Glutamatergic neuron (in vitro differentiated cells): ENCODE measurements at regions not wholly inside any gene's neighbourhood (a gene's known extent, or its start where the extent isn't known, plus 50 kb on each side); places are given as distances from the start of the nearest gene placed in this dataset.

ENCODE experiments used
- DNase-seq: peaks from one replicate; pipeline ENCODE4 v3.0.0; 2022
- H3K27ac Mint-ChIP-seq: one replicate; pipeline ENCODE4 v1.8.0; 2020; ENCODE audit warnings: mild to moderate bottlenecking, mixed read lengths, inconsistent platforms; ENCODE audit not compliant: unreplicated experiment
- H3K27me3 Mint-ChIP-seq: one replicate; pipeline ENCODE4 v1.8.0; 2020; ENCODE audit warnings: mild to moderate bottlenecking, moderate library complexity, mixed read lengths, inconsistent platforms; ENCODE audit not compliant: unreplicated experiment
- H3K36me3 Mint-ChIP-seq: one replicate; pipeline ENCODE4 v1.8.0; 2020; ENCODE audit warnings: mild to moderate bottlenecking, mixed read lengths, inconsistent platforms; ENCODE audit not compliant: unreplicated experiment
- H3K4me1 Mint-ChIP-seq: one replicate; pipeline ENCODE4 v1.8.0; 2020; ENCODE audit warnings: mild to moderate bottlenecking, low read depth, mixed read lengths, inconsistent platforms; ENCODE audit not compliant: unreplicated experiment
- H3K4me3 Mint-ChIP-seq: one replicate; pipeline ENCODE4 v1.8.0; 2020; ENCODE audit warnings: mild to moderate bottlenecking, mixed read lengths, inconsistent platforms; ENCODE audit not compliant: unreplicated experiment
- H3K9me3 Mint-ChIP-seq: one replicate; pipeline ENCODE4 v1.8.0; 2020; ENCODE audit warnings: mild to moderate bottlenecking, moderate library complexity, mixed read lengths, inconsistent platforms; ENCODE audit not compliant: unreplicated experiment
- TF ChIP-seq, protein P1 (sequence below): fragments of 200-600 bp; sonication (generic); IDR thresholded peaks from one replicate; pipeline ENCODE4 v1.5.0; 2021; ENCODE audit not compliant: partially characterized antibody, unreplicated experiment

DNA sequence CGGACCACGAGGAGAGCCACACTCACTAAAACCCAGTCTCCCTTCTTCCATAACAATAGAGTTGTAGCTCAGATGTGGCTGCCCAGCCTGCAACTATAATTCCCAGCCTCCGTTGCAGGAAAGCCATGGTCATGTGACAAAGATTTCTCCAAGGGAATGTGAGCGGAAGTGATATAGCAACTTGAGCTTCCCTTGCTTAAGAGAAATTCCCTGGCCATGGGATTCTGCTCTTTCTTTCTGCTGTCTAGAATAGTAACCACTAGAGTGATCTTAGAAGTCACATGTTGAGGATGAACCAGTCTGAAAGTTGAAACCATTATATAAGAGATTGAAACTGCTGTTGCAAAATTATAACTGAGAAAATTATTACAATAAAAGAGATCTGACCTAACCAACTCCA is 86.4 kb upstream of the MED14 start:
- Mint-ChIP-seq H3K27ac (no peak overlapping the region), H3K36me3 (no peaks in the 10 kb centered on the region), H3K27me3 (peaks cover 2% of the 10 kb centered on the region), H3K4me1 (no peaks in the 10 kb centered on the region), H3K9me3 (peaks cover 1% of the 10 kb centered on the region), H3K4me3 (no peak overlapping the region)
- TF ChIP-seq, protein P1, sequence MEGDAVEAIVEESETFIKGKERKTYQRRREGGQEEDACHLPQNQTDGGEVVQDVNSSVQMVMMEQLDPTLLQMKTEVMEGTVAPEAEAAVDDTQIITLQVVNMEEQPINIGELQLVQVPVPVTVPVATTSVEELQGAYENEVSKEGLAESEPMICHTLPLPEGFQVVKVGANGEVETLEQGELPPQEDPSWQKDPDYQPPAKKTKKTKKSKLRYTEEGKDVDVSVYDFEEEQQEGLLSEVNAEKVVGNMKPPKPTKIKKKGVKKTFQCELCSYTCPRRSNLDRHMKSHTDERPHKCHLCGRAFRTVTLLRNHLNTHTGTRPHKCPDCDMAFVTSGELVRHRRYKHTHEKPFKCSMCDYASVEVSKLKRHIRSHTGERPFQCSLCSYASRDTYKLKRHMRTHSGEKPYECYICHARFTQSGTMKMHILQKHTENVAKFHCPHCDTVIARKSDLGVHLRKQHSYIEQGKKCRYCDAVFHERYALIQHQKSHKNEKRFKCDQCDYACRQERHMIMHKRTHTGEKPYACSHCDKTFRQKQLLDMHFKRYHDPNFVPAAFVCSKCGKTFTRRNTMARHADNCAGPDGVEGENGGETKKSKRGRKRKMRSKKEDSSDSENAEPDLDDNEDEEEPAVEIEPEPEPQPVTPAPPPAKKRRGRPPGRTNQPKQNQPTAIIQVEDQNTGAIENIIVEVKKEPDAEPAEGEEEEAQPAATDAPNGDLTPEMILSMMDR: no peak
- no peak for DNase-seq

DNA sequence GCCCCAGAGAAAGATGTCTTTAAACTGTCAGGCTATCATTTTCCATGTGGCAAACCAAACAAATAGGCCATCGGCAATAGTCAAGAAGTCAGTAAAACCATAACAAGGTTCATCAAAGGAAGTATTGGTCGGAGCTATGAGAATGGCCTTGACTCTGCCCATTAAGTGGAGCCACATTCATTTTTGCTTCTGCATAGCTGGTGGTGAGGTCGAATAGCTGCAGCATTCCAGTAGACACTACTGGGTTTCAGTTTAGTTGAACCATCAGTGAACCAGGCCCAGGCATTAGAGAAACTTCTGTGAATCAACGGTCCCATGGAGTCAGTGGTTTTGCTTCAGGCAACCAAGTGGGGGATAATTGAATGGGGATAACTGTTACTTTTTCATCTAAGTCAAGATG is 92.0 kb upstream of the MED14 start:
- H3K4me3 Mint-ChIP-seq: no peak overlapping the region
- peaks cover 3% of the 10 kb centered on the region for H3K9me3 Mint-ChIP-seq
- TF ChIP-seq, protein P1: no peak
- no peaks in the 10 kb centered on the region for H3K4me1 Mint-ChIP-seq
- H3K27me3 Mint-ChIP-seq: peaks cover 2% of the 10 kb centered on the region
- DNase-seq: no peak
- no peak overlapping the region for H3K27ac Mint-ChIP-seq
- H3K36me3 Mint-ChIP-seq: no peaks in the 10 kb centered on the region

DNA sequence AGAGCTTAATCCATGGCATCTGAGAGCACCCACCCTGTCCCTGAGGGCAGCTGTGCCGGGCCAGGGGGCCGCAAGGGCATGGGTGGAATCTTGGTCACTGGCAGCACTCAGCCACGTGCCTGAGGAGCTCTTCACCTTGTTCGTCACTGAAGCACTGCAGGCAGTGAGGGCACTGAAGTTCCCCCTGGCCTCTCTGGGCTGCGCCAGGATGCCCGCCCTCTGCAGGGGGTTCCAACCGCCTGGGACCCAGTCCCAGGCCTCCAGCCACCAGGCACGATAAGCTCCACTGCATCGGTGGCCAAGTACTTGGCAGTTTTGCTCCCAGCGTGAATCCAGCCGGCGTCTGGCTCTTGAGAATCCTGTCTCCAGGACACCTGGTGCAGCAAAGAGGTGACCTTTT is 96.4 kb upstream of the MED14 start:
- peaks cover 3% of the 10 kb centered on the region for H3K27me3 Mint-ChIP-seq
- H3K27ac Mint-ChIP-seq: no peak overlapping the region
- no peak for DNase-seq
- H3K4me1 Mint-ChIP-seq: no peaks in the 10 kb centered on the region
- TF ChIP-seq, protein P1: no peak
- H3K36me3 Mint-ChIP-seq: no peaks in the 10 kb centered on the region
- H3K9me3 Mint-ChIP-seq: peaks cover 1% of the 10 kb centered on the region
- no peak overlapping the region for H3K4me3 Mint-ChIP-seq

DNA sequence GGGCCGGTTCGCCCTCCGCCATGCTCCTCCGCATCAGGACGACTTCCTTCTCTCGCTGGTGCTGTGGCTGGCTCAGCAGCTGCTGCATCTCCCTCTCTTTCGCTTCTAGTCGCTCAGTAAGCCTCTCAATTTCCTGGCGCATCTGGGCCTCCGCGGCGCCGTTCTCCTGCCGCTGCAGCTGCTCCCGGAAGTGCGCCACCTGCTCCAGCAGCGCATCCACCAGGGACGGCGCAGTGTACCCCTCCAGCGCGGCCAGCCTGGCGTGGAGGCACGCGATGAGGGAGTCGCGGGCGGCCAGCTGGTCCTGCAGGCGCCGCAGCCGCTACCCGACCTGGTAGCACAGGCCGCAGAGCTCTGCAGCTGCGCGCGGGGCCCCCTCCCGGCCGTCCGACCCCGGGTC is 97.4 kb upstream of the MED14 start:
- no peak for DNase-seq
- H3K27me3 Mint-ChIP-seq: peaks cover 3% of the 10 kb centered on the region
- peaks cover 1% of the 10 kb centered on the region for H3K9me3 Mint-ChIP-seq
- H3K36me3 Mint-ChIP-seq: no peaks in the 10 kb centered on the region
- TF ChIP-seq, protein P1: no peak
- no peak overlapping the region for H3K4me3 Mint-ChIP-seq
- no peaks in the 10 kb centered on the region for H3K4me1 Mint-ChIP-seq
- H3K27ac Mint-ChIP-seq: no peak overlapping the region

DNA sequence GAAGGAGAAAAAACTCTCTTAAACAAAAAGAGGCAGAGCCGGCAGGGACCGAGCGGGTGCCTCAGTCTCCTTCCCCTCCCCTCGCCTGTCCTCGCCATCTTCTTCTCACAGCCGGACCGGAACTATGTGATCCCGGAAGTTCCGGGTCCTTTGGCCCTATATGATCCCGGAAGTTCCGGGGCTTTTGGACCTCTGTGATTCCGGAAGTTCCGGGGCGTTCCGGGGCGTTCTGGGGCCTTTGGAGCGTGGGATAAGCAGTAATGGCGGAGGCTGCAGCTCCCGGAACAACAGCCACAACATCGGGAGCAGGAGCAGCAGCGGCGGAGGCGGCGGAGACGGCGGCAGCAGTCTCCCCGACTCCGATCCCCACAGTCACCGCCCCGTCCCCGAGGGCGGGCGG is 98.9 kb upstream of the MED14 start:
- H3K4me3 Mint-ChIP-seq: no peak overlapping the region
- H3K9me3 Mint-ChIP-seq: peaks cover 1% of the 10 kb centered on the region
- TF ChIP-seq, protein P1: no peak

More for the DNA sequence above, 98.9 kb upstream of the MED14 start:
- Mint-ChIP-seq H3K36me3 (no peaks in the 10 kb centered on the region), H3K27ac (no peak overlapping the region), H3K27me3 (peaks cover 3% of the 10 kb centered on the region), H3K4me1 (no peaks in the 10 kb centered on the region)
- DNase-seq: no peak
